Progenitor cell of endocrine pancreas (in vitro differentiated cells): ENCODE measurements at regions not wholly inside any gene's neighbourhood (a gene's known extent, or its start where the extent isn't known, plus 50 kb on each side); places are given as distances from the start of the nearest gene placed in this dataset.

ENCODE experiments used
- DNase-seq: peaks from one replicate; pipeline ENCODE4 v3.0.0; 2021; ENCODE audit warnings: low spot score; ENCODE audit not compliant: unreplicated experiment
- H3K27ac Mint-ChIP-seq: 2 replicates; pipeline ENCODE4 v1.8.0; 2021; ENCODE audit warnings: mild to moderate bottlenecking, moderate library complexity, mixed read lengths
- H3K27me3 Mint-ChIP-seq: 2 replicates; pipeline ENCODE4 v1.8.0; 2021; ENCODE audit warnings: mixed read lengths
- H3K36me3 Mint-ChIP-seq: 2 replicates; pipeline ENCODE4 v1.8.0; 2022; ENCODE audit warnings: mixed read lengths; ENCODE audit not compliant: insufficient read depth
- H3K4me1 Mint-ChIP-seq: 2 replicates; pipeline ENCODE4 v1.8.0; 2021; ENCODE audit warnings: low read depth, mixed read lengths
- H3K4me3 Mint-ChIP-seq: 2 replicates; pipeline ENCODE4 v1.8.0; 2021; ENCODE audit warnings: low read depth, mild to moderate bottlenecking, moderate library complexity, mixed read lengths
- H3K9me3 Mint-ChIP-seq: 2 replicates; pipeline ENCODE4 v1.8.0; 2021; ENCODE audit warnings: low read depth, mixed read lengths
- TF ChIP-seq, protein P1 (sequence below): fragments of 200-600 bp; sonication (generic); IDR thresholded peaks from one replicate; pipeline ENCODE4 v1.5.0; 2021; ENCODE audit warnings: antibody characterized with exemption, mild to moderate bottlenecking; ENCODE audit not compliant: unreplicated experiment

DNA sequence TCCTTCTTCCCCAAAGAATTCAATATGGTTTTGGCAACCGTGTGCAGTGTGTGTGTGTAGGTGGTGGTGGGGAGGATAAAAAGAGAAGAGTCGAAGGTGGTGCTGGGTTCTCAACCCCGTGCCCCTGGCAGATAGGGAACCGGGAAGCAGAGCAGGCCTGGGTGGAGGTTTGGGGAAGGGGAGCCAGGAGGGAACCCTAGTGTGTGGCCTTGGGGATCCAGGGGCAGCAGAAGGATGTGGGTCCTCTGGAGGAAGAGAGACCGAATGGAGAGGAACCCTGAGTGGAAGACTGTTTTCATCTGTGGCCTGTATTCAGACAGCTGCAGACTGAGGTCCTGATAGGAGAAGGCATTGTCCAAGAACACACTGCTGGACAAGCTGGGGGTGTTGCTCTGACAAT is 73.3 kb upstream of the B3GAT1 start:
- DNase-seq, result no peak
- H3K4me1 Mint-ChIP-seq, result peaks cover 1% of the 10 kb centered on the region
- no peaks in the 10 kb centered on the region for H3K36me3 Mint-ChIP-seq
- peaks cover 38% of the 10 kb centered on the region for H3K27me3 Mint-ChIP-seq
- TF ChIP-seq, protein P1, sequence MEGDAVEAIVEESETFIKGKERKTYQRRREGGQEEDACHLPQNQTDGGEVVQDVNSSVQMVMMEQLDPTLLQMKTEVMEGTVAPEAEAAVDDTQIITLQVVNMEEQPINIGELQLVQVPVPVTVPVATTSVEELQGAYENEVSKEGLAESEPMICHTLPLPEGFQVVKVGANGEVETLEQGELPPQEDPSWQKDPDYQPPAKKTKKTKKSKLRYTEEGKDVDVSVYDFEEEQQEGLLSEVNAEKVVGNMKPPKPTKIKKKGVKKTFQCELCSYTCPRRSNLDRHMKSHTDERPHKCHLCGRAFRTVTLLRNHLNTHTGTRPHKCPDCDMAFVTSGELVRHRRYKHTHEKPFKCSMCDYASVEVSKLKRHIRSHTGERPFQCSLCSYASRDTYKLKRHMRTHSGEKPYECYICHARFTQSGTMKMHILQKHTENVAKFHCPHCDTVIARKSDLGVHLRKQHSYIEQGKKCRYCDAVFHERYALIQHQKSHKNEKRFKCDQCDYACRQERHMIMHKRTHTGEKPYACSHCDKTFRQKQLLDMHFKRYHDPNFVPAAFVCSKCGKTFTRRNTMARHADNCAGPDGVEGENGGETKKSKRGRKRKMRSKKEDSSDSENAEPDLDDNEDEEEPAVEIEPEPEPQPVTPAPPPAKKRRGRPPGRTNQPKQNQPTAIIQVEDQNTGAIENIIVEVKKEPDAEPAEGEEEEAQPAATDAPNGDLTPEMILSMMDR, result no peak
- no peaks in the 10 kb centered on the region for H3K9me3 Mint-ChIP-seq
- no peak overlapping the region for H3K4me3 Mint-ChIP-seq
- H3K27ac Mint-ChIP-seq, result no peak overlapping the region

DNA sequence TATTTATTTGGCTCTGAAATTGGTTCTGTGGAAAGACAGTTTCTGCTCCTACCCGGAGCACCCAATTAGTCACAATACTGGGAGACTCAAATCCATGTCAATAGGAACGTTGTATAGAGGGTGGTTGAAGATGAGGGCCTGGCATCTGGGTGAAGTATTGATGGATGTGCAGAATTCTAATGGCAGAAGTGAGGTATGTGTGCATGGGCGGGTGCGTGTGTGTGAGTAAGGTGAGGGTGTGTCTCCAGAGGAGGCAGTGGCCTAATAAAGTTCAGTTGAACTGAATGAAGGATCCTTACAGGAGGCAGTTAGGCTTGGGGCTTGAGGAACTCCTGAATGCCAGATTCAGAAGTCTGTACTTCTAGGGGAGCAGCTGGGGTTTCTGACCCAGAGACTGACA is 71.8 kb upstream of the B3GAT1 start:
- TF ChIP-seq, protein P1, result no peak
- Mint-ChIP-seq H3K36me3 (no peaks in the 10 kb centered on the region), H3K4me3 (no peak overlapping the region), H3K9me3 (no peaks in the 10 kb centered on the region), H3K4me1 (no peaks in the 10 kb centered on the region), H3K27ac (no peak overlapping the region), H3K27me3 (peaks cover 48% of the 10 kb centered on the region)
- no peak for DNase-seq

DNA sequence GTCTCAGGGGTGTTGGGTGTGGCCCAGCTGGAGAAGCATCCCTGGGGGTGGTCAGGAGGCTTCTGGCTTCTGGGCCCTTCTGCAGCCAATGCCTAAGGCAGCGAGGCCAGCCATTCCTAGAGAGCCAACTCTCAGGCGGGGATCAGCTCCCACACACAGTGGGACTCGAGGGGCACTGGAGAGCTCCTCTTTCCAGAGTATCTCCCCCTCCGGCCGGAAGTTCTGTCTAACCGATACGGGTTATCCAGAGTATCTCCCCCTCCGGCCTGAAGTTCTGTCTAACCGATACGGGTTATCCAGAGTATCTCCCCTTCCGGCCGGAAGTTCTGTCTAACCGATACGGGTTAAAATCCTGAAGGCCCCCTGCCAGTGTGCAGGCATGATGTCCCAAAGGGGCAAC is 71.2 kb upstream of the B3GAT1 start:
- no peaks in the 10 kb centered on the region for H3K36me3 Mint-ChIP-seq
- peaks cover 49% of the 10 kb centered on the region for H3K27me3 Mint-ChIP-seq
- H3K4me3 Mint-ChIP-seq, result no peak overlapping the region
- DNase-seq, result no peak
- TF ChIP-seq, protein P1, result no peak
- no peak overlapping the region for H3K27ac Mint-ChIP-seq
- H3K9me3 Mint-ChIP-seq, result no peaks in the 10 kb centered on the region
- no peaks in the 10 kb centered on the region for H3K4me1 Mint-ChIP-seq

DNA sequence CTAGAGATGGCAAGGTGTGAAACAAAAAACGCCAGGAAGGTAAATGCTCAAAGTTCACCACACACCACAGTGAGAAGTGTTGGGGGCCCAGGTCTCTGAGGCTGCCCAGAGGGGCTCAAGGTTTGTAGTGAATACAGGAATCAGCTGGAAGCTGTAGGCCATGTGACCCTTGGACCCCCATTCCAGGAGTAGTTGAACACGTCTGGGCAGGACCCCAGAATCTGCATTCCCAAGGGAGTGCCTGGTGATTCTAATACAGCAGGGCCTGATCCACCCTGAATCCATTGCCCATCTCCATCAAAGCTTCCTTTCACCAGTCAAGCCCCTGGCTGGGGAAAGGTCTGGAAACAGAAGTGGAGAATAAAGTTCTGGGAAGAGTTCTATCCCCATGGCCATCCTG is 70.8 kb upstream of the B3GAT1 start:
- H3K27me3 Mint-ChIP-seq, result peaks cover 49% of the 10 kb centered on the region
- no peaks in the 10 kb centered on the region for H3K36me3 Mint-ChIP-seq
- no peak for DNase-seq
- H3K27ac Mint-ChIP-seq, result no peak overlapping the region
- no peaks in the 10 kb centered on the region for H3K4me1 Mint-ChIP-seq
- H3K4me3 Mint-ChIP-seq, result no peak overlapping the region
- no peaks in the 10 kb centered on the region for H3K9me3 Mint-ChIP-seq
- TF ChIP-seq, protein P1, result no peak

DNA sequence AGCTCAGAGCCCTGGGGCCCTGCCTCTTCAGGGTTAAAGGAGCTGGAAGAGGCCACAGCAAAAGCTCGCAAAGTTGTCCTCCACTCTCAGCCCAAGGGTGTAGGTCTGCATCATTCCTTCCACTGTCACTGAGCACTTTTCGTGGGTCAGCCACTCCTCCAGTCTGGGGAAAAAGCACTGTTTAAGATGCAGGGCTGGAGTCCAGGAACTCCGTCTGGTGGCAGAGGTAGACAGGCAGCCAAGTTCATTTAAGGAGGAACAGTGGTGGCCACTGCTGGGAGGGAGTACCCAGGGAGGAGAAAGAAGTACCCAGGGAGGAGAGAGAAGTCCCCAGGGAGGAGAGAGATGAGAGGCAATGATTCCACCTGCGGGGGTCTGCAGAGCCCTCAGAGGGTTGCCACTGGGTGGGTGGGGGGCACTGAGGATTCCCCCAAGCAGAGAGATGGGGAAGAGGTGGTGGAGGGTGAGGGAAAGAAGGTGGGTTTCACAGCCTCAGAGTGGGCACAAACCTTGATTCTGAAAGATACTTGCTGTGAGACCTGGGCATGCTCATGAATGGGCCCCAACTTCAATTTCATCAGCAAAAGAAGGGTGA is 70.0 kb upstream of the B3GAT1 start:
- TF ChIP-seq, protein P1, result no peak
- Mint-ChIP-seq H3K27me3 (peaks cover 54% of the 10 kb centered on the region), H3K4me3 (no peak overlapping the region), H3K27ac (no peak overlapping the region), H3K9me3 (no peaks in the 10 kb centered on the region), H3K4me1 (no peaks in the 10 kb centered on the region), H3K36me3 (no peaks in the 10 kb centered on the region)
- no peak for DNase-seq
